C1 segment of cervical spinal cord (tissue), 14 donors: ENCODE measurements at regions not wholly inside any gene's neighbourhood (a gene's known extent, or its start where the extent isn't known, plus 50 kb on each side); places are given as distances from the start of the nearest gene placed in this dataset.
"Not testable (repeated sequence)": the region's sequence is repeated elsewhere in the genome, so short reads cannot be mapped to it uniquely, and the experiment has no call there.

ENCODE experiments used
- DNase-seq, 14 donors: peaks; one replicate each; lab custom pipeline; 2025; lab: John Stamatoyannopoulos, UW

- no peak for DNase-seq
These were observed 473.6 kb upstream of the CBLB start for GRCh38 chr3:106342386-106342785.

DNA sequence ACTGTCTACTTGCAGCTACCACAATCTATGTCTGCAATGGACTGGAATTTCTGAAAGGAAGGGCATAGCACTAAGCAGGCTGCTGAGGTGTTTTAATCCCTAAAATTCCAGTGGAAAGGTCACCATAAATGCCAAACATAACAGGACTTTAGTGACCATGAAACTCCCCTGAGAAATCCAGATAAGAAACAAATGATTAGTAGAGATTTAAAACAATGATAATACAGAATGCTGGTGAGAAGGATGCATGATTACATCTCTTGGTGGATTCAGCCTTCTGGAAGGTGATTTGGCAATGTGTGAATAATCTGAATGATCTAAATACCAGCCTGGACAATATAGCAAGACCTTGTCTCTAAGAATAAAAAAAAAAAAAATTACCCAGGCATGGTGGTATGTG, 475.0 kb upstream of the CBLB start:
- DNase-seq: no peak

DNA sequence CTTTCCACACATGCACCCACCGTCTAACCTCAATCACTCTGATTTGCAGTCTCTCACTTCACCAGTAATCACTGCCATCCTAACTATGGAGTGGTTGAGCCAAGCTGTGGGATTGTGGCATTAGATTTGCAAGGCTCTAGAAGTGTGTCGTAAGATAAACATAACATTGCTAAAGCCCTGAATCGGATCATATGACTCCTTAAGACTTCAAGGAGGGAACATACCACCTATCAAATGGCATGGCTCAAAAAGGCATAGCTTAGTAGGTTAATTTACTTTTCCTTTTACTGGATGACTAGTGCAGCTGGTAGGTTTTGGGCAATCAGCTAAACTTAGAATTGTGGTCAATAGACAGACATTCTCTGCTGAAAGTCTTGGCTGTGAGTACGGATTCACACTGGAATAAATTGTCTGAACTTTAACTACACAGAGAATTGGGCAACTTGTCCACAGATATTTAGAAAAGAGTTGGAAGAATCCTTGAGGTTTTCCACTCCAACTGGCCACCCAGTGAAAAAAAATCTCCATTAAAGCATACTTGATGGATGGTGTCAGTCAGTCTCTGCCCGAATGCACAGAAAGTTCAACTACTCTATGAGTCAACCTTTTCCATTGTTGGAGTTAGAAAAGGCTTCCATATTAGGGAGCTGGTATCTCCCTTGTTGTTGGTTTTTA, 476.7 kb upstream of the CBLB start:
- no peak for DNase-seq

DNA sequence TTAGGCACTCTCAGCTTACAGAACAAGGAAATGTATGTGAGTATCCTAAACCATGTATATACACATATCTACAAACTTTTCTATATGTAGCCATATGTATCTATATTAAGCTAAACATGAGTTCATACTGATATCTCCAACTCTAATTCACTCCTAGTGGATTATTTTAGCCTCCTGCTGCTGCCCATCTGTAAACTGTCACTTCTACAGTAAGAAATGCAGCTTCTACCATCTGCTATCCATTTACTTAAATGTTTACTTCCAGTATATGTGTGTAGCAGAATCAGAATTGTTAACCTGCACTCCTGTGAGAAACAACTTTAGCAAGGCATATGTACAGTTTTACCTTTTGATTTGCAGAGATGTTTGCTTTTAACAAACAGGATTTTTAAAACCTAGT, 478.5 kb upstream of the CBLB start:
- DNase-seq: no peak

DNA sequence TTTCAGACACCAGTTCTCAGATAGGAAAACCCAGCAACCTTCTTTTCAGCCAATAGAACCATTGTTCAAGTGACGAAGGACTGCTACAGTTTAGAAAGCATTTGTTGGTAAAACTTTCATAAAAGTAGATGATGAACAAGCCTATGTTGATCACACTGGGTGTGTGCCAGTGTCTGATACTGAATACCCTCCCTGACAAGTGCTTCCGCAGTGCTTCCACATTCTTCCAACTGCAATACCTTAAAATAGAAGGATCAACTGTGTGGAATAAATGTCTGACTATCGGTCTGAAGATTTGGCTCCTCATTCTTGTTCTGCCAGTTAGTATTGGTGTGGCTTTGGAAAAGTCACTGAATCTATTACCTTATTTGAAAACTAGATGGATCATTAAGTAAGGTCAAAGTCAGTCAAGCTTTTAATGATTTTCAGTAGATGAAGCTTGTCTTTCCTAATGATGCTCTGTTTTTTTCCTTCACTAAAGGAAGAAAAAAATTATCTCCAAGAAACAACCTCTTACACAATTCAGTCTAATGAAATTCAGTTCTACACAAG, 479.4 kb upstream of the CBLB start:
- DNase-seq: no peak

- DNase-seq: no peak
These were observed 480.5 kb upstream of the CBLB start for GRCh38 chr3:106349191-106349881.

GRCh38 chr3:106355873-106356272, 487.1 kb upstream of the CBLB start:
- DNase-seq: no peak

GRCh38 chr3:106359692-106360091, 490.9 kb upstream of the CBLB start:
- DNase-seq: no peak

GRCh38 chr3:106360901-106361300, 492.1 kb upstream of the CBLB start:
- DNase-seq: not testable (repeated sequence)

DNA sequence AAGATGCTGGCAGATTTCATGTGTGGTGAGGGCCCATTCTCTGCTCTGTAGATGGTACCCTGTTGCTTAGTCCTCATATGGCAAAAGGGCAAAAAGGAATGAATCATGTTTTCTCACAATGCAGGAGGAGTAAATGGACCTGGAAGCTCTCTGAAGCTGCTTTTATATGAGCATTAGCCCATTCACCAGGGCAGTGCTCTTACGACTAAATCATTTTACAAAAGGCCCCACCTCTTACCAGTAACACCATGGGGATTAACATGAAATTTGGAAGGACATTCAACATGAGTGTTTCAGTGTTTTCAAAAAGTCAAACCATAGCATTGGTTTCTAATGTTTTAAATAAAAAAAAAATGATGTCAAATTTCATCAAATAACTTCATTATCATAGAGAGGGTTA, 495.7 kb upstream of the CBLB start:
- DNase-seq: no peak

DNA sequence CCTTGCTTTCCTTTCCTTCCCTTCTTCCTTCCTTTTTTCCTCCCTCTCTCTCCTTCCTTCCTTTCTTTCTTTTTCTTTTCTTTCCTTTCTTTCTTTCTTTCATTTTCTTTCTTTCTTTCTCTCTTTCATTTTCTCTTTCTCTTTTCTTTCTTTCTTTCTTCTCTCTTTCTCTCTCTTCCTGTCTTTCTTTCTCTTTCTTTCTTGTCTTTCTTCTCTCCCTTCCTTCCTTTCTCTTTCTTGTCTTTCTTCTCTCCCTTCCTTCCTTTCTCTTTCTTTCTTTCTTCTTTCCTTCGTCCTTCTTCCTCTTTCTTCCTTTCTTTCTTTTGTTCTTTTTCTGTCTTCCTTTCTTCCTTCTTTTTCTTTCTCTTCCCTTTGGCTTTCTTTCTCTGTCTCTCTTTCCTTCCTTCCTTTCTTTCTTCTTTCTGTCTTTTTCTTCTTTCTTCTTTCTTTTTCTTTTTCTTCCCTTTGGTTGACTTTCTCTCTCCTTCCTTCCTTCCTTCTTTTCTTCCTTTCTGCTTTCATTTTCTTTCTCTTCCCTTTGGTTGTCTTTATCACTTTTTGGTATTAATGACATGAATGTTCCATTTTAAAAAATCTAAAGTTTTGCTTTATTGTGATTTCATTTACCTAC, 496.4 kb upstream of the CBLB start:
- no peak for DNase-seq

GRCh38 chr3:106366352-106366751, 497.5 kb upstream of the CBLB start:
- DNase-seq: no peak

DNA sequence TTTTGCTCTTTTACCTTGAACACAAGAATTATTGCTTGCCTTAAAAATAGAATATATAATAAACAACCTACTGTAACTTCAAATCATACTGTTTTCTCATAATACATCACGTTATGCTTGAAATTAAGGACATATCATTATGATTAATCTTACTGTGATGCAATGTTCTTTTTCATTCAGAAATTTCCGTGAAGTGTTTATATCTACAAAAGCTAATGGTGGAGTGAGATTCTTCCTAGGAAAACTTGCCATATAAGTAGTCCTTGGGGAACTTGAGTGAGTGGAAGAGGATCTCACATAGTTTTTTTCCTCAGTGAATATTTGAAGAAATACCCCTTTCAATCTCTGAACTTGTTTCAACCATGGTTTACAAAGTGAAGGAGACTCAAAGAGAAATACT, 498.7 kb upstream of the CBLB start:
- no peak for DNase-seq

DNA sequence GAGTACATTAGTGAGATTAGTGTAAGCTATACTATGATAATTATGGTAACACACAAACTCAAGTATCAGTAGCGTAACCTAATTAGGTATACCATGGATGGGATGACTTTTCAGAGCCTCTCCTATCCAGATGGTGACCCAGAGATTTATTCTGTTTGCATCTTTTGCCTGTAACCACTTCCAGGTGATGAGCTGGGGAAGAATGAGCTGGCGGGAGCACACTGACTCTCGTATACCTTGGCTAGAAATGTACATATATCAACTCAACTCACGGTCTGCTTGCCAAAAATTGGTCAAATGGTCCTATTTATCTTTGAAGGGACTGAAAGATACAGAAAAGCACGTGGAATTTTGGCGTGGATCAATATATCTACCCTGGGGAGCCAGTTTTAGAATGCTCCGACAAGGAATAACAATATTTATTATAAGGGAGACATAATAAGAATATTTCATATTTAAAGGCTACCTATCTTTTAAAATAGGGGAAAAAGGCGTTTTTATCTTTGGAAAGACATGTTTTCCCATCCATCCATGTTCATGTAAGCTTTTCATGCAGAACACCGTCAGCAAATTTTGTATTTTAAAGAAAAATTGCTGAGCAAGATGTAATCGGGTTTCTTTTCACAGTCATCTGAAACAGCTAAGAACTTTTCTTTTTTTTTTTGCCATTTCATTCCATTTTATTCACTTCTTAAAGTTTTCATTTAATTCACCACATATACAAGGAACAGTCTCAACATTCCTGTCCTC, 502.6 kb upstream of the CBLB start:
- no peak for DNase-seq

DNA sequence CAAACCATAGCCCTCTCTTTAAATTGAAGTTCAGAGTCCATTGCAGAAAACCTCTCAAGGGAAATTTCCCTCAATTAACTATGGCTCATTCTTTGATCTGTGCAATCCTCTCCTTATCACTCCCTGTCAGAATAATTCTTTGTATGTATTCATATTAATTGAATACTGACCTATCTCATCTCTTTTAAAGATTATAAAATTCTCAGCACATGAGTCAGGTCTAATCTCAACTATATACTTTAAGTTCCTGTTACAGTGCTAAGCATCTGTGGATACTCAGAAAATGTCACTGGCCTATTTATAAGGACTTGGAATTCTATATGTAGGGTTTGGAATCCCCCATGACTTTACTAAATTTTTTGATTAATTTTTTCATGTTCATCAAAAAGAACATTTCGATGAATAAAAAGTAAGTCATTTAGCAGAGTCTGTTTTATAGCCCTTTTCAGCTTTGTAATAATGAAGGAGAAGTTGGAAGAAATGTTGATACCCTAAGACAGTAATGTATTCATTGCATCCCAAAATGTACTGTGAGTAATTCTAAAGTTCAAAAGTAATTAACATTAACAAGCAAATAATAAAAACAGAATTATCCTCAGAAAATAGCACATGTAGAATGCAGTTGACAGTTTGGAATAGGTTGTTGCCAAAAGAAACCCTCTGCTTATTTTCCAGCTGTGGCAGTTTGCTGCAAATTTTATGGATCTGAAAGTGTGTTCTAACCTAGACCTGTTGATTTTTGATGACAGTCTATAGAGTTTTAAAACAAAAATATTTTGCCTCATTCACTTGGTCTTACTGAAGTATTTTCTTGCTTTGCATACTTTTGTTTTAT, 503.4 kb upstream of the CBLB start:
- no peak for DNase-seq

DNA sequence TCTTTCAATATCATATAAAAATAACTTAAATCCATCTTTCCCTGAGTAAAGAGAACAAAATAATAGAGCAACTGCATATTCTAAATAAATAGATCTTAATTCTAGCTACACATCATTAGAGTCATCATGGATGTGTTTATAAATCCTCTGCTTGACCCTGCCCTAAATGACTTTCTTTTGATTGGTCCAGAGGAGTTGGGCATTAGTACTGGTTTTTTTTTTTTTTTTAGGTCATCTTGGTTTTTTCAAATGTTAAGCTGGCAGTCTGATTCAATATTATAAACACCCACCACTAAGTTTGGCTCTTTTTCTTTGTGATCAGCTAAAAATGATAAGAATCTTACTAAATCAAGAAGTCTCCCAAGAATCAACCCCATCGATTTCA, 504.0 kb upstream of the CBLB start:
- DNase-seq: no peak

- DNase-seq: no peak
These were observed 507.3 kb upstream of the CBLB start for GRCh38 chr3:106376016-106376570.

DNA sequence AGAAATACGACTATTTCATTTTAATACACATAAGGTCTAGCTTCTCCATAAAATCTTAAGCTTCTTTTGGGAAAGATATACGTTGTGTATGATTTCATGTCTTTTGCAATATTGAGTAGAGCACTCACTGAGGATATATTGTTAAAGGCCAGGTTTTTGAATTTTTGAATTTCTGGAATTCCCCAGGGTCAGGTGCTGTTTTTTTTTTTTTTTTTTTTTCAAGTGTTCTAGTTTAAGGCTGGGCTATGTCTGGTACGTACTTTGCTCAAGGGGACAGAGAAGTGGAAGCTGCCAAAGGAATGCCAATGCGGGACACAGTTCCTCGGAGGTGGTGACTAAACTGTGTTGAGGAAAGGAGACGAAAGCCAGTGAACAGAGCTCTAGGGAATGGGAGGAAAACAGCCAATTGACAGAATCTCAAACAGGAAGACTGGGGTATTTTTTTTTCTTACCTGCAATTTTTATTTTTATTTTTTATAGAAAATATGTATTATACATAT, 510.5 kb upstream of the CBLB start:
- no peak for DNase-seq

GRCh38 chr3:106380232-106380631, 511.4 kb upstream of the CBLB start:
- DNase-seq: no peak

- no peak for DNase-seq
These were observed 512.6 kb upstream of the CBLB start for GRCh38 chr3:106381286-106381938.
